ENCODE measurements at regions not wholly inside any gene's neighbourhood (a gene's known extent, or its start where the extent isn't known, plus 50 kb on each side); places are given as distances from the start of the nearest gene placed in this dataset.

DNA sequence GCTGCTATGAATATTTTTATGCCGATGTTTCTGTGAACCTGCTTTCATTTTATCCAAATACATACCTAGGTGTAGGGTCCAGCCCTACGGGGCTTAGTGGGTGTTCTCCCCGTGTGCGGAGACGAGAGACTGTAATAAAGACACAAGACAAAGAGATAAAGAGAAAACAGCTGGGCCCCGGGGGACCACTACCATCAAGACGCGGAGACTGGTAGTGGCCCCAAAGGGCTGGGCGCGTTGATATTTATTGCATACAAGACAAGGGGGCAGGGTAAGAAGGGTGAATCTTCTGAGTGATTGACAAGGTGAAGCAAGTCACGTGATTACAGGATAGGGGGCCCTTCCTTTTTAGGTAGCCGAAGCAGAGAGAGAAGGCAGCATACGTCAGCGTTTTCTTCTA, 920.1 kb downstream of the BRD1 start:
- no peak for DNase-seq

DNA sequence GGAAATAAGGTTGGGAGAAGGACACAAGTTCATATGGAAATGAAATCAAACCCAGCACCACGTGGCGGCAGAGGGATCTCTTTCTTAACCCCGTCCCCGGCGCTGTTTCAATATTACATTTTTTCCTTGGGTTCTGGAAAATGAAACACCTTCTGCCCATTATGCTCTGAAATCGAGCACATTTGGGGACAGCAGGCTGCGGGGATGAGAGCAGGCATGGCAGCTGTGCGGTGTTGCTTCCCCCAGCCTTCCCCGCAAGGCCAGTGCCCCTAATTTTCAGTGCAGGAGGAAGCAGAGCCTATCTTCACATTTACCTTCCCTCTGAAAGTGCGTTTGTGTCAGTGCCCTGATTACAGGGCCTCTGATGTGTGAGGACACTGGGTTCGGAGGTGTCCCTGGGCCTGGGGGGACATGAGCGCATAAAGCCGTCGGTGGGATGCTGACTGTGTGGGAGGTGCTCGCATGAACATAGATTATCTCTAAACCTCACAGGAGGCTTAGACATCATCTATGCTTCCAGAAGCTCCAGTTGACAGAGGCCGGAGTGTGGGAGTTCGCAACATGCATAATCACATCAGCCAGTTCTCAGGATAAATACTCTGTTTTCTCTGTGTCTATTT, 921.3 kb downstream of the BRD1 start:
- DNase-seq = no peak

GRCh38 chr22:48905206-48905975, 922.3 kb downstream of the BRD1 start:
- DNase-seq = no peak

DNA sequence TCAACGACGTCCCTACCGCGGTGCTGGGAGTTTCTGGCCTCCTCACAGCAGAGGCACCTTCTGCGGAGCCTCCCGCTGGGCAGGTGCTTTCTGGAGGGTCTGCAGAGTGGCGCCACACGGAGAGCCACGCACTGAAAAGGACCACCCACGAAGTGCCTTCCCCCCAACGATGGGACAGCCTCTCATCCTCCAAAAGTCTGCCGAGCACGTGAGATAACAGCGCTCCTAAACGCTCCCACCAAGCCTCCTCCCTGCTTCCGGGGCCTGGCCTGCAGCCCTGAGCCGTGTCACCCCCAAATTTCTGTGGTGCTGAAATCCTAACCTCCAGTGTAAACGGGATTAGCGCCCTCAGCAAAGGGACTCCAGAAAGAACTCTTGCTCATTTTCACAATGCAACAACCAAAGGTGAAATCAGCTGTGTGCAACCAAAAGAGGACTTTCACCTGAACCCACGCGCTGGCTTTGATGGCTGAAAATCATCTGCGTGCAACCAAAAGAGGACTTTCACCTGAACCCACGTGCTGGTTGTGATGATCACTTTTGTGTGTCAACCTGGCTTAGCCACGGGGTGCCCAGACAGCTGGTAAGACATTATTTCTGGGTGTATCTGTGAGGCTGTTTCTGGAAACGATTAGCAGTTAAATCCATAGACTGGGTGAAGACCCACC, 924.6 kb downstream of the BRD1 start:
- no peak for DNase-seq

- DNase-seq = no peak
Measured at GRCh38 chr22:48902001-48902869, 925.4 kb downstream of the BRD1 start.

DNA sequence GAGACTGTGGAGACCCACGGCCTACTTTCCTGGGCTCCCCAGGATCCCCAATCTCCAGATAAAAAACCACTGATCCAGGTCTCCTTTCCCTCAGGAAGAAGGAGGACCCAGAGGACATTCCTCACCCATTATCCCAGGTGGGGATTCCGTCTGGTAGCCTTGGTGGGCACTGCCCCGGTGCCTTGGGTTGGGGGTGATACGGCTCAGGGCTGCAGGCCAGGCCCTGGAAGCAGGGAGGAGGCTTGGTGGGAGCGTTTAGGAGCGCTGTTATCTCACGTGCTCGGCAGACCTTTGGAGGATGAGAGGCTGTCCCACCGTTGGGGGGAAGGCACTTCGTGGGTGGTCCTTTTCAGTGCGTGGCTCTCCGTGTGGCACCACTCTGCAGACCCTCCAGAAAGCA, 926.3 kb downstream of the BRD1 start:
- no peak for DNase-seq

DNA sequence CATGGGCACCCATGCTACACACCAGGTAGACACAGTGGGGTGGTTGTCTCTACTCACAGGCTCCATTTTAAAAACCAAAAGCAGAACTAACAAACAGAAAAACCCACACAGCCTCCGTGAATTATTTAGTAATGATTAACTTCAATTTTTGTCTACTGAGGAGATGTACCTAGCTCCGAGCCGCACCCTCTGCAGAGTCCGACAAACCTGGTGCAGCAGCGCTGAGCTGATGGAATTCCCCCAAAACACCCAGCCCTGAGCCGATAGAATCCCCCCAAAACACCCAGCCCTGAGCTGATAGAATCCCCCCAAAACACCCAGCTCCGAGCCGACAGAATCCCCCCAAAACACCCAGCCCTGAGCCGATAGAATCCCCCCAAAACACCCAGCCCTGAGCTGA, 927.0 kb downstream of the BRD1 start:
- DNase-seq = no peak

- DNase-seq = no peak
Measured at GRCh38 chr22:48900327-48900597, 927.4 kb downstream of the BRD1 start.

DNA sequence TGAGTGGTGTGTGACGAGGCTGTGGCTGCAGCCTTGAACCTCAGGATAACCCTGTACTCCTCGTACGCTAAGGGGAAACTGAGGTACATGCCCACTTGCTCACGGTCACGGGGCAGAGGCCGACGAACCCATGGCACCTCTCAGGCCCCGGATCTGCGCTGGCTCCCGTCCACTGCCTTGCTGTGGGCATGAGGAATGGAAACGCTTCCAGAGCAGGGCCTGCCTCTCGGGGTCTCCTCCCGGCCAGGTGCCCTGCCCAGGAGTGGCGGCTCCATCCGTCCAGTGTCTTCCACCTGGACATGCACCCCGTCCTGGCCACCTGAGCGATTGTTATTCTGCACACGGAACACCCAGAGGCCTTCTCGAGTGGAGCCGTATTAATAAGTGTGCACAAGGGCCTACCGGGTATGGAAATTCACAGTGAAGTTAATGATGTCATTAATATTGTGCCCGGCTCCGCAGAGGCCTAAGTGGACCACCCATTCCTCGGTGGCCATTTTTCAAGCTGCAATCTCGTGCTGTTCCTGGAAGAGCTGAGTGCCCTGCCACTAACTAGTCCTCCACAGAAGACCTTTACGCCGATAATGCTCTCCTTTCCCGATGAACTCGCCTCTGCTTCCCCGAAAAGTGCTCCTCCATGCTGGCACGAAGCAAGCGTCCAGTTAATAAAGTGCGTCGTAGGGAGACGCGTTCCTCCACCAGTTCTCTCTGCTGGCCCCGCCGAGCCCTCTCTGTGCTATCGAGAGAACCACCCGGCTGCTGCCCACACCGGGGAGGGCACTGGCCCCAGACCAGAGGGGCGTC, 927.9 kb downstream of the BRD1 start:
- DNase-seq = no peak

DNA sequence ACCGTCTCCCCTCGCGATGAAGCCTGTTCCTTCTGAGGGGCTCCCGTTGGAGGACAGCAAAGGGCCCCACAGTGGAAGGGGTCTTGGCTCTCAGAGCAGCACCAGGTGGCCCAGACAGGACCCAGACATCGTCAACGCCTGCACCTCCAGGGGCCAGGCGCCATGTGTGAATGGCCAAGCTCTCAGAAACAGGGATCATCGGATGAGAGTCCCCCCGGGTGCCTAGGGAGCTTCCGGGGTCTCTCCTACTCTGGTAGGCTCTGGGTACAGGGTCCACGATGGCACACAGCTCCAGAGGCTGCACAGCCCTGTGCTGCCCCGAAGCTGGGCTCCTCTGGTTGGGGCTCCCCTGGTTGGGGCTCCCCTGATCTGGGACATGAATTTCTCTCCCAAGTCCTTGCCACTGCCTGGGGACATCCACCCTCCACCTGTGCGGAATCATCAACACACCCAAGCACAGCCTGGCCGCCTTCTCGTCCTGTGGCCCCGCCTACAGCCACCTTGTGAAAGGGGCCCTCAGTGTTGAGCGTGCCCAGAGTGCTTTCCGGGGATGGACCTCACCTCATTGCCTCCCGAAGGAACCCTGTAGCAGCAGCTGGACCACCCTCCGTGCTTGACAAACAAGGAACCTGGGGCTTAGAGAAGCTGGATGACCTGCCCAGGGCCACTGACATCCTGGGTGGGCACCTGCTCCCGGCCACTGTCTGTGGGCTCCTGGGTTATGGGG, 929.0 kb downstream of the BRD1 start:
- no peak for DNase-seq

DNA sequence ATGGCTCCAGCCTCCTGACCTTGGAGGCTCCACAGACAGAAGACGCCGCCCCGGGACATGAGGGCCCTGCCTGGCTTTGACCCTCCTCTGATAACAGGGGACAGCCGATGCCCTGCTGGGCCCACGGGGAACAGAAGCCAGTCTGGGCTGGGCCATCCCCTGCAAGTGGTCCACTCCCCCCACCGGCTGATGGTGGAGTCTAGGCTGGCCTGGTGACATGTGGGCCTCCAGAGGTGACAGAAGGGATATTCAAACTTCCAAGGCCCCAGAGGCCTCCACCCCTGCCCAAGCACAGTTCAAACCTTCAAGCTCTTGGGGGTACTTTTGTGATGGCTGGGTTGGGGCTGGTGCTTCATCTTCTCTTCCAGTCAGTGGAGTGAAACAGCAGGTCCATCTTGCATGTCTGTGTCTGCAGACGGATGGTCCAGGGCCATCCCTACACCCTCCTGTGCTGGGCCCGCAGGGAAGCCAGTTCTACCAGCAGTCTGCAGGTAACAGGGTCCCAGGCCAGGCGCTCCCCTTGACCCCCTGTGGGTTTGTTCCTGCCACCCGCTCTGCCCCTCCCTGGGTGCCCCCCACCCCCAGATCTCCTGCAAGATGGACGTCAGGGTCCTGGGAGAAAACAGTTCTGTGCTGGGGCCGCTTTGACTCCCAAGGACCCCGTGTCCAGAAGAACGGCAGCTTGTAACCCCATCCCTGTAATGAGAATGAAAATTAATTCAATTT, 929.9 kb downstream of the BRD1 start:
- no peak for DNase-seq

DNA sequence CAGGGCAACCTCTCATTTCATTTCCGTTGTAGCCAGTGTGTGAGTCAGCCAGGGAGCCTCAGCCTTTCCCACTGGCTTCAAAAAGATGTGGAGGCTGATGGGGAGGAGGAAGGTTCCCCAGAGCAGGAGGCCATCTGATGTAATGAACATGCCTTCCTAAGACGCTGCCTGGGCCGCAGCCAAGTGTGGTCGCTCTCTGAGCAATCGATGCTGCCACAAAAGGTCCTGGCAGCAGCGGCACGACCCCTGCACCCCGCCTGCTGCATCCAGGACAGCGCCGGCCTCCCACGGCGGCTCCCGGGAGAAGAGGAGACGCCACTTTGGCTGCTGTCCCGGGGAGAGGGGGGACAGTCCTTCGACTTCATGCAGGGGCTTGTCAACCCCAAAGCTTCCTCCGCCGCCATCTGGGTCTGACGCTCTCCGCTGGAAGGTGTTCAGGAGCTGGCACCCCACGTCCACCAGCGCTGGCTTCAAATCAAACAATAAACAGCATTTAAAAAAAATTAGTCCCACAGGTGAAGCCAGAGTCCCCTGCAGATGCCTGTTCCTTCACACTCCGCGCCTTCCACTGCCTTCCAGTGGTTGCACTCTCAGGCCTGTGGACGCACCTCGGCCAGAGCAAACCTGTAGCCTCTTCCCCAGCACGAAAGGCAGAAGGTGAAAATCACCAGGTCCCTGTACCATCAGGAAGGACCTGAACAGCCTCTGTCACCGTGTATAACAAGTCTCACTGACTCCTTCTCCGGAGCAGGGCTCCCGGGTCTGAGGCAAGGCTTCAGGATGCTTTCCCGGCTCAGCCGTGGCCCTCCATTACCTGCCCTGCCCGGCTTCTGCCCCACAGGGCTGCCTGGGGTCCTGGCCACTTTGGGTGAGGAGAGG, 930.7 kb downstream of the BRD1 start:
- no peak for DNase-seq

- DNase-seq = no peak
Measured at GRCh38 chr22:48895831-48896765, 931.6 kb downstream of the BRD1 start.

- DNase-seq = no peak
Measured at GRCh38 chr22:48895336-48895735, 932.3 kb downstream of the BRD1 start.

DNA sequence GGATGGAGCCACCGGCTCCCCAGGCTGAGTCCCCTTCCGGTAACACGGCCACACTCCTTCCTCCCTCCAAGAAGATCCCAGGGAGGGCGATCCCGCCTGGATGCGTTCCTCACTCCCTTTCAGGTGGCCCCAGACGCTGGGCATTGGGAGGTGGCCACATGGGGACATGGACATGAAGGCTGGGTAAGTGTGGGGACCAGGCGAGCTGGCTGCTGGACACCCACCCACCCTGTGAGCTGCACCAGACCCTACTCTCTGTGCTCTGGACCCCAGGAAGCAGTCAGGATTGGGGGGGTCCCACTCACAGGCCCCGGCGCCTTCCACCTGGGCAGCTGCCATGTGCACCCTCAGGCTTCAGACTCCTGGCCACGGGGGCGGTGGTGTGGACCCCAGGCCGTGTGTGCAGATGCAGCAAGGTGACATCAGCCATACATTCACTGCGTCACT, 932.8 kb downstream of the BRD1 start:
- no peak for DNase-seq

DNA sequence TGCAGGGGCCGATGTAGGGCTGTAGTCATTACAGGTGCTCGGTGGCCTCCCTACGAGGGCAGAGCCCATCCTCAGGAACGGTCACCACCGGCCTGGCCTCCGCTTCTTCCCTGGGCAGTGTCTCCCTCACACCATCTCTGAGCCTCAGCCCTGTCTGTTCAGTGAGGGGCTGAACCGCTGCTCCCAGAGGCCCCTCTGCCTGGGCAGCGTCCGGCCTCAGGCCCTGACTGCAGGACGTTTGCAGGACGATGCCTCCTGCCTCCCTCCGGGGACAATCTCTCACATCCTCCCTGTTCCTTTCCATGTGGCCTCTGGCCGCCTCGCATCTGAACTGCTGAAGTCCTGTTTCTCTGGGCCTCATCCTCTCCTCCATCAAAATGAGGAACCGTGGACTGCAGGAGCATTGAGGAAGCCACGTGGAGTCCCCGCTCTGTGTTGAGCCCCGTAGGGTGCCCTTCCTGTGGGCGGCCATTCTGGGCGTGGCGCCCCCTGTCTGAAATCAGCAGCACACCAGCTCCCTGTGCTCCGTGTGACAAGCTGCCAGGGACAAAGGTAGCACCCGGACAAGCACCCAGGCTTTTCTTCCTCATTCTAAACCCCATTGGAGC, 933.5 kb downstream of the BRD1 start:
- DNase-seq = no peak

DNA sequence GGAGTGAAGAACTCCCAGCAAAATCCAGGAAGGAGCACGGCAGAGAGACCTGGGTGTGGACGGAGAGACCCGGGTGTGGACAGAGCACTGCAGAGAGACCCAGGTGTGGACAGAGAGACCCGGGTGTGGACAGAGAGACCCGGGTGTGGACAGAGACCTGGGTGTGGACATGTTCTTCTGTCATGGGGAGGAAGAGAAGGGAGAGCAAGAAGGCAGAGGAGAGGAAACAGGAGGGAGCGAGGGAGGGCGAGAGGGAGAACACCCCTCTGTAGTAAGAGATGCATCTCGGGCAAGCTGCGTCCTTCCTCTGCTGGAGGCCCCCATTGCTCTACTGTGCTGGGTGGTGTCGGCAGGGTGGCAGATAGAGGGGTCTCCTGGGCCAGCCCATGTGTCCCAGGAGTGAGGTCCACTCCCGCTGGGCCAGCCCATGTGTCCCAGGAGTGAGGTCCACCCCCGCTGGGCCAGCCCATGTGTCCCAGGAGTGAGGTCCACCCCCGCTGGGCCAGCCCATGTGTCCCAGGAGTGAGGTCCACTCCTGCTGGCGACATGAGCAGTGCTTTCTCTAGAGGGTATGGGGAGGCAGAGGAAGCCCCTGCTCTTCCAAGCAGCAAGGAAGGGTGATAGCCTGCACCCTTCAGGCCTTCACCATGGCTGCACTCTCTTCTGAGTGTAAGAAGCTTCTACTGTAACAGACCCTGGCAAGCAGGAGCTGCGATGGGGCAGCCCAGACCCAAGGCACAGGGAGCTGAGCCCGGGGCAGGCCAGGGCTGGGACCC, 934.2 kb downstream of the BRD1 start:
- no peak for DNase-seq
